H9 (cell line): ENCODE measurements at regions not wholly inside any gene's neighbourhood (a gene's known extent, or its start where the extent isn't known, plus 50 kb on each side); places are given as distances from the start of the nearest gene placed in this dataset.

ENCODE experiments used
- DNase-seq: peaks from one replicate; pipeline ENCODE4 v3.0.0-alpha.2; 2017
- H2AFZ ChIP-seq: one replicate; pipeline ENCODE4 v1.6.1; 2013; ENCODE audit warnings: mild to moderate bottlenecking, low read length, control low read depth, moderate library complexity
- H2AK5ac ChIP-seq: 2 replicates; pipeline ENCODE4 v1.6.1; 2013; ENCODE audit warnings: low read length, control low read depth, mixed read lengths; ENCODE audit not compliant: insufficient read length
- H2BK120ac ChIP-seq: one replicate; pipeline ENCODE4 v1.6.1; 2013; ENCODE audit warnings: low read depth, mild to moderate bottlenecking, low read length, control low read depth, inconsistent platforms; ENCODE audit not compliant: poor library complexity, severe bottlenecking
- H2BK12ac ChIP-seq: 2 replicates; pipeline ENCODE4 v1.6.1; 2013; ENCODE audit warnings: low read length, control low read depth, mixed read lengths, low read depth; ENCODE audit not compliant: insufficient read length
- H2BK15ac ChIP-seq: 2 replicates; pipeline ENCODE4 v1.6.1; 2013; ENCODE audit warnings: low read depth, low read length, control low read depth
- H2BK20ac ChIP-seq: one replicate; pipeline ENCODE4 v1.6.1; 2013; ENCODE audit warnings: low read depth, mild to moderate bottlenecking, low read length, control low read depth, inconsistent platforms; ENCODE audit not compliant: poor library complexity, severe bottlenecking
- H2BK5ac ChIP-seq: 2 replicates; pipeline ENCODE4 v1.6.1; 2013; ENCODE audit warnings: low read length, control low read depth, mixed read lengths; ENCODE audit not compliant: insufficient read length
- H3K14ac ChIP-seq: 2 replicates; pipeline ENCODE4 v1.6.1; 2013; ENCODE audit warnings: low read length, control low read depth; ENCODE audit not compliant: insufficient read depth
- H3K18ac ChIP-seq: 2 replicates; pipeline ENCODE4 v1.6.1; 2013; ENCODE audit warnings: low read depth, mild to moderate bottlenecking, mixed read lengths, low read length, control low read depth; ENCODE audit not compliant: insufficient read length
- H3K23ac ChIP-seq: 2 replicates; pipeline ENCODE4 v1.6.1; 2013; ENCODE audit warnings: low read length, control low read depth, mixed read lengths, low read depth; ENCODE audit not compliant: insufficient read length
- H3K23me2 ChIP-seq: 2 replicates; pipeline ENCODE4 v1.6.1; 2013; ENCODE audit warnings: low read depth, mild to moderate bottlenecking, mixed read lengths, low read length, control low read depth; ENCODE audit not compliant: insufficient read length, poor library complexity, severe bottlenecking
- H3K27ac ChIP-seq: 2 replicates; pipeline ENCODE4 v1.5.1; 2013; ENCODE audit warnings: low read length, control low read depth, mixed read lengths, low read depth; ENCODE audit not compliant: insufficient read length
- H3K27me3 ChIP-seq: 2 replicates; pipeline ENCODE4 v1.6.1; 2013; ENCODE audit warnings: low read length, control low read depth, inconsistent platforms; ENCODE audit not compliant: insufficient read depth
- H3K4ac ChIP-seq: 2 replicates; pipeline ENCODE4 v1.6.1; 2013; ENCODE audit warnings: low read depth, mild to moderate bottlenecking, control low read depth, inconsistent platforms, low read length, moderate library complexity
- H3K4me1 ChIP-seq: 2 replicates; pipeline ENCODE4 v1.6.1; 2013; ENCODE audit warnings: low read length, control low read depth, inconsistent platforms; ENCODE audit not compliant: insufficient read depth
- H3K4me2 ChIP-seq: 2 replicates; pipeline ENCODE4 v1.6.1; 2013; ENCODE audit warnings: low read length, control low read depth, mixed read lengths; ENCODE audit not compliant: insufficient read length, insufficient read depth
- H3K56ac ChIP-seq: 2 replicates; pipeline ENCODE4 v1.6.1; 2013; ENCODE audit warnings: low read depth, mild to moderate bottlenecking, mixed read lengths, low read length, control low read depth; ENCODE audit not compliant: insufficient read length
- H3K79me1 ChIP-seq: 2 replicates; pipeline ENCODE4 v1.6.1; 2013; ENCODE audit warnings: low read depth, mild to moderate bottlenecking, moderate library complexity, low read length, control low read depth, inconsistent platforms; ENCODE audit not compliant: insufficient read depth, poor library complexity, severe bottlenecking
- H3K79me2 ChIP-seq: 2 replicates; pipeline ENCODE4 v1.6.1; 2013; ENCODE audit warnings: low read length, control low read depth, inconsistent platforms; ENCODE audit not compliant: insufficient read depth
- H3K9ac ChIP-seq: 2 replicates; pipeline ENCODE4 v1.6.1; 2013; ENCODE audit warnings: low read length, control low read depth, mixed read lengths; ENCODE audit not compliant: insufficient read length; ENCODE audit errors: extremely low read depth
- H3K9me3 ChIP-seq: one replicate; pipeline ENCODE4 v1.6.1; 2013; ENCODE audit warnings: low read depth, low read length, inconsistent platforms; ENCODE audit not compliant: control insufficient read depth
- H3T11ph ChIP-seq: one replicate; pipeline ENCODE4 v1.6.1; 2013; ENCODE audit warnings: mild to moderate bottlenecking, low read length, control low read depth, inconsistent platforms
- H4K20me1 ChIP-seq: one replicate; pipeline ENCODE4 v1.6.1; 2013; ENCODE audit not compliant: control insufficient read depth, insufficient read length, insufficient read depth
- H4K5ac ChIP-seq: 2 replicates; pipeline ENCODE4 v1.6.1; 2013; ENCODE audit warnings: low read depth, mild to moderate bottlenecking, mixed read lengths, low read length, control low read depth; ENCODE audit not compliant: insufficient read length
- H4K8ac ChIP-seq: replicated peaks from 2 replicates; pipeline ENCODE4 v1.6.1; 2013; ENCODE audit warnings: low read length, control low read depth, mixed read lengths, low read depth; ENCODE audit not compliant: insufficient read length
- H4K91ac ChIP-seq: 2 replicates; pipeline ENCODE4 v1.6.1; 2013; ENCODE audit warnings: low read depth, mild to moderate bottlenecking, moderate library complexity, mixed read lengths, low read length, control low read depth; ENCODE audit not compliant: insufficient read length
- H3K27ac Mint-ChIP-seq, 3 experiments: 2 replicates in 2 of 3; 3 replicates in 1 of 3; pipeline ENCODE4 v1.8.0; 2020 to 2021; ENCODE audit warnings: mixed read lengths in 3 of 3, mild to moderate bottlenecking in 1 of 3, moderate library complexity in 1 of 3
- H3K27me3 Mint-ChIP-seq: 2 replicates; pipeline ENCODE4 v1.8.0; 2021; ENCODE audit warnings: low read depth, mild to moderate bottlenecking, moderate library complexity, mixed read lengths
- H3K36me3 Mint-ChIP-seq, 3 experiments: 2 replicates in 2 of 3; 3 replicates in 1 of 3; pipeline ENCODE4 v1.8.0; 2020 to 2021; ENCODE audit warnings: low read depth in 3 of 3, mixed read lengths in 3 of 3; ENCODE audit not compliant: insufficient read depth in 1 of 3
- H3K4me1 Mint-ChIP-seq, 2 experiments: 2 replicates each; pipeline ENCODE4 v1.8.0; 2020; ENCODE audit warnings: mixed read lengths in 2 of 2
- H3K4me3 Mint-ChIP-seq, 2 experiments: 2 replicates in 1 of 2; 3 replicates in 1 of 2; pipeline ENCODE4 v1.8.0; 2020 to 2021; ENCODE audit warnings: mild to moderate bottlenecking in 2 of 2, mixed read lengths in 2 of 2, moderate library complexity in 1 of 2
- H3K9me3 Mint-ChIP-seq, 2 experiments: 2 replicates in 1 of 2; 3 replicates in 1 of 2; pipeline ENCODE4 v1.8.0; 2020; ENCODE audit warnings: mild to moderate bottlenecking in 2 of 2, mixed read lengths in 2 of 2, moderate library complexity in 1 of 2
- WGBS: extraction: QIAGEN DNeasy Blood & Tissue Kit; methylation state at CpG from one replicate; pipeline ENCODE4 v1.1.7; 2013; ENCODE audit warnings: missing lambda C conversion rate, low lambda C conversion rate, mixed read lengths; ENCODE audit not compliant: insufficient read length; ENCODE audit errors: extremely low coverage; 5-methylcytosine and 5-hydroxymethylcytosine counted together
- TF ChIP-seq, protein P1 (sequence below): fragments of 200-600 bp; sonication (generic); conservative IDR thresholded peaks from 3 replicates; pipeline ENCODE4 v1.8.0; 2021; ENCODE audit warnings: antibody characterized with exemption, mild to moderate bottlenecking

- Histone ChIP-seq H2AFZ (no peak overlapping the region), H4K20me1 (no peaks in the 10 kb centered on the region), H2AK5ac (no peak overlapping the region), H3K56ac (no peak overlapping the region), H3K9me3 (no peaks in the 10 kb centered on the region), H3K4me1 (no peaks in the 10 kb centered on the region), H3K79me2 (no peaks in the 10 kb centered on the region), H2BK20ac (no peak overlapping the region), H3K18ac (no peak overlapping the region), H3K23ac (no peak overlapping the region), H3K27ac (no peak overlapping the region), H3K4ac (no peak overlapping the region), H2BK5ac (no peak overlapping the region), H4K91ac (no peak overlapping the region), H2BK15ac (no peak overlapping the region), H3K9ac (no peak overlapping the region), H3K23me2 (no peaks in the 10 kb centered on the region), H4K5ac (no peak overlapping the region), H4K8ac (no peak overlapping the region), H3K4me2 (no peak overlapping the region), H3K79me1 (no peaks in the 10 kb centered on the region), H3K14ac (no peak overlapping the region), H3T11ph (no peak overlapping the region), H3K27me3 (peaks cover 2% of the 10 kb centered on the region; the same call in 1 of the 2 replicates), H2BK12ac (no peak overlapping the region), H2BK120ac (no peak overlapping the region)
- TF ChIP-seq, protein P1, sequence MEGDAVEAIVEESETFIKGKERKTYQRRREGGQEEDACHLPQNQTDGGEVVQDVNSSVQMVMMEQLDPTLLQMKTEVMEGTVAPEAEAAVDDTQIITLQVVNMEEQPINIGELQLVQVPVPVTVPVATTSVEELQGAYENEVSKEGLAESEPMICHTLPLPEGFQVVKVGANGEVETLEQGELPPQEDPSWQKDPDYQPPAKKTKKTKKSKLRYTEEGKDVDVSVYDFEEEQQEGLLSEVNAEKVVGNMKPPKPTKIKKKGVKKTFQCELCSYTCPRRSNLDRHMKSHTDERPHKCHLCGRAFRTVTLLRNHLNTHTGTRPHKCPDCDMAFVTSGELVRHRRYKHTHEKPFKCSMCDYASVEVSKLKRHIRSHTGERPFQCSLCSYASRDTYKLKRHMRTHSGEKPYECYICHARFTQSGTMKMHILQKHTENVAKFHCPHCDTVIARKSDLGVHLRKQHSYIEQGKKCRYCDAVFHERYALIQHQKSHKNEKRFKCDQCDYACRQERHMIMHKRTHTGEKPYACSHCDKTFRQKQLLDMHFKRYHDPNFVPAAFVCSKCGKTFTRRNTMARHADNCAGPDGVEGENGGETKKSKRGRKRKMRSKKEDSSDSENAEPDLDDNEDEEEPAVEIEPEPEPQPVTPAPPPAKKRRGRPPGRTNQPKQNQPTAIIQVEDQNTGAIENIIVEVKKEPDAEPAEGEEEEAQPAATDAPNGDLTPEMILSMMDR, result no peak
- Mint-ChIP-seq H3K4me1 (peaks cover 0 to 6% of the 10 kb centered on the region in 2 experiments; a peak in 1 of 4 replicates), H3K27ac (no peak overlapping the region), H3K36me3 (peaks cover 0 to 6% (median 0%) of the 10 kb centered on the region in 3 experiments; a peak in 2 of 7 replicates), H3K27me3 (peaks cover 12% of the 10 kb centered on the region), H3K4me3 (no peak overlapping the region), H3K9me3 (peaks cover 3 to 6% of the 10 kb centered on the region in 2 experiments; a peak in 4 of 5 replicates)
- DNase-seq, result no peak
- WGBS, result no CpG with 5 or more reads among the region's 2 CpGs
Observed at GRCh38 chr2:217192366-217192765, 332.5 kb upstream of the TNP1 start.
